ENCODE measurements at regions not wholly inside any gene's neighbourhood (a gene's known extent, or its start where the extent isn't known, plus 50 kb on each side); places are given as distances from the start of the nearest gene placed in this dataset.

DNA sequence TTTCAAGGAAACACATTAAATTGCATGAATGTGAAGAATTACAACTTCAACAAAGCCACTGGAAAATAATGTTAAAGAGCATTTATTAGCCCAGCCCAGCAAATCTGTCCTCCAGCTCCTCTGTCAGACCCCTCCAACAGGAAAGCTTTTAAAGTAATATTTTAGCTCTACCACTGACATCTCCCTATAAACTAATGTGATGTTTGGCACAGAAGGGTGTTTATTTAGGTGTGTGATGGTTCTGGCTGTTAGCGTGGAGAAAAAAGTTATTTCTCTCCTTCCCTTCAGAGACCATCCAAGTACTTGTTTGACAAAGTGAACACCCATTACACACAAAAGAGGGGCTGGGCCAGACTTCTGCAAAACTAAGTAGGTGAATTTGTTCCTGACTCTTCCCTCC lies 111.9 kb upstream of the TARS1 start:
- TF ChIP-seq, protein P1, sequence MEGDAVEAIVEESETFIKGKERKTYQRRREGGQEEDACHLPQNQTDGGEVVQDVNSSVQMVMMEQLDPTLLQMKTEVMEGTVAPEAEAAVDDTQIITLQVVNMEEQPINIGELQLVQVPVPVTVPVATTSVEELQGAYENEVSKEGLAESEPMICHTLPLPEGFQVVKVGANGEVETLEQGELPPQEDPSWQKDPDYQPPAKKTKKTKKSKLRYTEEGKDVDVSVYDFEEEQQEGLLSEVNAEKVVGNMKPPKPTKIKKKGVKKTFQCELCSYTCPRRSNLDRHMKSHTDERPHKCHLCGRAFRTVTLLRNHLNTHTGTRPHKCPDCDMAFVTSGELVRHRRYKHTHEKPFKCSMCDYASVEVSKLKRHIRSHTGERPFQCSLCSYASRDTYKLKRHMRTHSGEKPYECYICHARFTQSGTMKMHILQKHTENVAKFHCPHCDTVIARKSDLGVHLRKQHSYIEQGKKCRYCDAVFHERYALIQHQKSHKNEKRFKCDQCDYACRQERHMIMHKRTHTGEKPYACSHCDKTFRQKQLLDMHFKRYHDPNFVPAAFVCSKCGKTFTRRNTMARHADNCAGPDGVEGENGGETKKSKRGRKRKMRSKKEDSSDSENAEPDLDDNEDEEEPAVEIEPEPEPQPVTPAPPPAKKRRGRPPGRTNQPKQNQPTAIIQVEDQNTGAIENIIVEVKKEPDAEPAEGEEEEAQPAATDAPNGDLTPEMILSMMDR (IDR thresholded peaks at IDR 0.05; ENCODE audit: borderline replicate concordance, insufficient read depth, low read depth, low read length), result no peak
- no peak overlapping the region for H3K4me3 ChIP-seq (ENCODE audit: low read depth, low read length)

DNA sequence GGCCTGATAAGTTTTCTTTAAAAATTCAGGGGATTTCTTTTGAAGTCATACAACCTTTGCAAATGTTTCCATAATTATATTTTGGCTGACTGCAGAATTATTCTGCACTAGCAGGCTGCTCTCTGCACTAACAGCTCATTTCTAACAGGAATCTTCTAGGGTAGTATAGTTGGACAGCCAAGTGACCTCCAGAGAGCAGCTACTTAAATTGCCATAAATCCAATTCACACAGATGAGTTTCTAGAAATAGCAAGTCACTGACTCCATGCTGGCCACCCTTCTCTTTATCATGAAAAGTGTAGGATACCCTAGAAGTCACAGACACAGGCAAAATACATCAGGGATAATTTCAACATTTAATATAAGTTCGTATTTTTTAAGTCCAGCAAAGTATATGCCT lies 110.9 kb upstream of the TARS1 start:
- TF ChIP-seq, protein P1 (IDR thresholded peaks at IDR 0.05; ENCODE audit: borderline replicate concordance, insufficient read depth, low read depth, low read length), result no peak
- H3K4me3 ChIP-seq (ENCODE audit: low read depth, low read length), result no peak overlapping the region

DNA sequence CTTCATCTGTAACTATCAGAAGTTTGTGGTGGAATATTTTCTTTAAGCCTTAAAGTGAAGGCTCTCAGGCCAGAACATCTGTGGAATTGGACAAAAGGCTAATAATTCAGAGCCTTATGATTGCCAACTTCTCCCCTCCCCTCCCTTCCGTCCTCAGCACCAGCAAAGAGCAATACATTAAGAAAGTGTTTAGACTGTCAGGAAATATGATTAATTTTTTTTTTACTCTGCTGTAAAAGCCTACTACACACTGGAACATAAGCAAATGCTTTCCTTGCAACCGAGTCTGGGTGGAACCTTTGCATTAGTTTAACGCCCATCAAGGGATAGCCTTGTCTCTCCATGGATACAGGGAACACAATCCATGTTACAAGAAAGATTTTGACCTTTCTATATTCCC lies 110.3 kb upstream of the TARS1 start:
- TF ChIP-seq, protein P1 (IDR thresholded peaks at IDR 0.05; ENCODE audit: borderline replicate concordance, insufficient read depth, low read depth, low read length), result no peak
- no peak overlapping the region for H3K4me3 ChIP-seq (ENCODE audit: low read depth, low read length)

DNA sequence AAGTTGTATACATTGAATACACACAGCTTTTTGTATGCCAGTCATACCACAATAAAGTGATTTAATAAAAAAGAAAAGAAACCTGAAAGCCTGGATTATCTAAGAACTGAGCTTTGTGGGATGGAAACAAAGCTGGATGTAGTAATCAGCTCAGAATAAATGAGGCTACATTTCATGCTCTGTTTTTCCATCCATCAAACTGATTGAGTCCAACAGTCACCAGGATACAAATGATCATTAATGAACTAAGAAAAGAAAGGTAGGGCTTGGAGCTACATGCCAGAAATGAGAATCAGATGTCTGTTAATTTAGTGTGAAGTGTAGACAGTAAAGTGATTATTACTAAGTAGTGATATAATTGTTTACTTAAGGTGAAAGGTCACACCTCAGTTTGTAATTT lies 109.8 kb upstream of the TARS1 start:
- H3K4me3 ChIP-seq (ENCODE audit: low read depth, low read length), result no peak overlapping the region
- TF ChIP-seq, protein P1 (IDR thresholded peaks at IDR 0.05; ENCODE audit: borderline replicate concordance, insufficient read depth, low read depth, low read length), result no peak

DNA sequence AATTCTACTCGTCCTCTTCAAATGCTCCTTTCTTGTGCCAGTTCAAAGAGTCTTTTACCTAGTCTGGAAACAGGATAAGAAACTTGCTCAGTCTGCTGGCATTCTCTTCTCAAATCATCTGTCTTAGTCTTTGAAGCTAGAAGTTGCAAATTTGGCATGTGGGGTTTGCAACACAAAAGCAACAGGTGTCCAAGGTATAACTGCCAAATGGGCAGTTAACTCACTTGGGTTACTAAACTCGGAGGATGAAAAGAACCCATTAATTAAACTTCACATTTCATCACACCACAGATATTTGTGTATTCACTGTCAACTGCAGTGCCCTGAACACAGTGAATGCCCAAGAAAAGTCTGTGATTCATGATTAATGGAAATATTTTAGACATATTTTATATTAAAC lies 108.0 kb upstream of the TARS1 start:
- no peak overlapping the region for H3K4me3 ChIP-seq (ENCODE audit: low read depth, low read length)
- TF ChIP-seq, protein P1 (IDR thresholded peaks at IDR 0.05; ENCODE audit: borderline replicate concordance, insufficient read depth, low read depth, low read length), result no peak

DNA sequence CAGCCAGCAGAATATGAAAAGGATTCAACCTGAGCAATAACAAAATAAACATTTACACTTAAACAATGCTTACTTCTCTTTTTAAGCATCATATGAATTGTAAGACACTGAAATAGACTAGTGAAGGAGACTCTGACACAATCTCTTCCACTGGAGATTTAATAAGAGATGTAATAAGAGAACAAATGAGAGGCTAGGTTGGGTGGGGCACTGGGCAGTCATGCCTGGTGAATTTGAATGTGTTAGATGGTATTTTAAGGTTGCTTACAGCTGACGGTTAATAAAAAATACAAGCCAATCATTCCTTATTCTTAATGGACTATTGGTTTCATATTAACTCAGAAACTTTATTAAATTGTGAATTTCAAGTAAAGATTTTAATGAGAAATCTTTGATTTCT lies 105.9 kb upstream of the TARS1 start:
- H3K4me3 ChIP-seq (ENCODE audit: low read depth, low read length), result no peak overlapping the region
- TF ChIP-seq, protein P1 (IDR thresholded peaks at IDR 0.05; ENCODE audit: borderline replicate concordance, insufficient read depth, low read depth, low read length), result no peak

DNA sequence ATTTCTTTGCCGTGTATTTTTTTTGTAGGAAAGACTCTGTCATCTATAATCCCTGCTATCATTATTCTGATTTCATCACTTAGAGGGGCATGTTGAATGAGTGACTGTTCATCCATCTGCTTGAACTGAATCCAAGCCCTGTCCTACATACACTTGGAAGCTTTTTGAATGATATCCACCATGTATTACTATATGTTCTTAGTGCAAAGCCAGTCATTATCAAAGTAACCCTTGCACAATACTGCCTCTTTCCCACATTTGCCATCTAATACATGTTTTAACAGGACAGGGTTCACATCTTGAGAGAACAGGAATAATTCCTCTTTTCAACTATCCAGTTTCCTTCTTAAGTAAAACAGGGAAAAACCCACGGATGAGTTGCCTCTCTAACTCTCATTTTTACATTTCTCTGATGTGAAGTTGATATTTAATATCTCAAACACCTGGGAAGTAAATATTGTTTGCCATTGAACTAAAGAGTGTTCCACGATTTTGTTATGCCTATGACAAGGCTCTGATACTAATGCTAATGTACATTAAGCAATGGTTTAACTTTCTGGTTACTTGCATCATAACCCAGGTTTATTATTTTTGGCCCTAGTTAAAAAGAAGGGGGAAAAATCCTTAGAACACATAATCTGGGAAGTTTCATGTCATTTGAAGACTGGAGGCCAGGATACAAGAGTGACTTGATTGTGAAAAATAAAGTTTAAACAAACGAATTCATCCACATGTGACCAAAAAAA lies 103.7 kb upstream of the TARS1 start:
- no peak overlapping the region for H3K4me3 ChIP-seq (ENCODE audit: low read depth, low read length)
- TF ChIP-seq, protein P1 (IDR thresholded peaks at IDR 0.05; ENCODE audit: borderline replicate concordance, insufficient read depth, low read depth, low read length), result no peak
